ENCODE measurements at regions not wholly inside any gene's neighbourhood (a gene's known extent, or its start where the extent isn't known, plus 50 kb on each side); places are given as distances from the start of the nearest gene placed in this dataset.

DNA sequence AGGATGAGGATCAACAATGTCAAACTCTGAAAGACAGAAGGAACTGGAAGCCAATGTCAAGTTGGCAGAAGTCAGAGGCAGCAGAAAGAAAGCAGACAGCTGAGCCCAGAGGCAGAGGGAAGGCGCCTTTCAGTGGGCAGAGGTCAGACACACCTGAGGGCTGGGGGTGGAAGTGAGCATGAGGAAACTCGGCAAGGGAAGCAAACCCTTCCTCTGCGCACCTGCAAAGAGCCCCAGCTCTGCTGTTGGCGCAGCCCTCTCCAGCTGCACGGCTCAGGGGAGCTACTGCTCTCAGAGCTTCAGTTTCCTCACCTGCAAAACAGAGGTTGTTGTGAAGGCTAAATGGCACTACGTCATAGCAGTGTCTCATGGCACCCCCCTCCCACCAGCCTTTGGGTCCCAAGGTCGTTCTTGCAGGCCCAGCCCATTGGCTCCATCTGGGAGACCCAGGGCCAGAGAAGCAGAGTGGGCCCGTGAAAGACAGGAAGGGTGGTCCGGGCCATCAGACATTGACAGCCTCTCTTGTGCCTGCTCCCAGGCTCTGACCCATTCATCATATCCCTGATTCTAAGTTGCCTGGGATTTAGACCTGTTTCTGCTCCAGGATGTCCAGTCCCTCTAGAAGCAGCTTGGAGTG, 53.3 kb upstream of the SLC6A11 start:
- Histone ChIP-seq H3K4me1 (ENCODE audit: control insufficient read depth, low read depth, low read length) (peaks cover 7% of the 10 kb centered on the region), H3K4me3 (ENCODE audit: low read length) (no peak overlapping the region)

DNA sequence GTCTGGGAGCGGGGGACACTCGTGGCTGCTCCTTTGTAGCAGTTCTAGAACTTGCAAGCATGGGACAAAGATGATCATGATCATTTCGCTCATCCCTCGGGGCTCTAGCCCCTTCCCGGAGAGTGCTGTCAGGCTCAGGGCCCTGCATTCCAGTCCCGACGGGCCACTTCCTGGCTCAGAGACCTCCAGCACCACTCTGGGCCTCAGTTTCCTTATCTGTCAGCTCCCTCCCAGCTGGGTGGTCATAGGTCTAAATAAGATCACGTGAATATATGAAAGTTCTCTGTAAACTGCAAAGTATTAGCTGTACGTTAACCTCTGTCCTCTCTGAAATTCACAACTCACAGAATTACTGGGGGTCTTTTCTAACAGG, 52.8 kb upstream of the SLC6A11 start:
- Histone ChIP-seq H3K4me3 (ENCODE audit: low read length) (no peak overlapping the region), H3K36me3 (ENCODE audit: control insufficient read depth, low read depth, low read length) (no peaks in the 10 kb centered on the region), H3K9ac (ENCODE audit: low read length) (no peak overlapping the region), H3K27me3 (ENCODE audit: control insufficient read depth, insufficient read depth, low read length) (no peaks in the 10 kb centered on the region), H3K9me3 (ENCODE audit: control insufficient read depth, low read depth, low read length) (no peaks in the 10 kb centered on the region), H3K4me1 (ENCODE audit: control insufficient read depth, low read depth, low read length) (peaks cover 7% of the 10 kb centered on the region), H3K27ac (ENCODE audit: low read length) (no peak overlapping the region)

More for the DNA sequence above, 53.3 kb upstream of the SLC6A11 start:
- no peaks in the 10 kb centered on the region for H3K9me3 ChIP-seq (ENCODE audit: control insufficient read depth, low read depth, low read length)
- H3K27me3 ChIP-seq (ENCODE audit: control insufficient read depth, insufficient read depth, low read length) = no peaks in the 10 kb centered on the region
- no peaks in the 10 kb centered on the region for H3K36me3 ChIP-seq (ENCODE audit: control insufficient read depth, low read depth, low read length)
- no peak overlapping the region for H3K9ac ChIP-seq (ENCODE audit: low read length)
- no peak overlapping the region for H3K27ac ChIP-seq (ENCODE audit: low read length)

DNA sequence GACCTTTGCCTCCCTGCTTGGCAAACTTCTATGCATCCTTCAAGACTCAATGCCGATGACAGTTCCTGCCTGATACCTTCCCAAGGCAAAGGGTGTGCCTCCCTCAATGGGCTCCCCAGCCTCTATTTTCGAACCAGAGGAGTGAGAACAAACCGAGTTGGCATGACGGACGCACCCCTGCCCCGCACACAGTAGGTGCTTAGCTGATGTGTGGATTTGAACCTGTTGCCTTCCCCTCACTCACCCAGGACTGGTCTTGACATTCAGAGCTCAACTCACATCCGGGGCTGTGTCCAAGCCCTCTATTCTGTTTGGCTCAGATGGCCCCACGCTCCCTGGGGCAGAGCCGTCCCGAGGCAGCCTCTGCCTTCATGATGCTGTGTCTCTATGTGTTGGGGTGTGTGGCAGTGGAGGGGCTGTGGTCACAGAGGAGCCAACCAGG, 52.2 kb upstream of the SLC6A11 start:
- Histone ChIP-seq H3K36me3 (ENCODE audit: control insufficient read depth, low read depth, low read length) (no peaks in the 10 kb centered on the region), H3K9me3 (ENCODE audit: control insufficient read depth, low read depth, low read length) (no peaks in the 10 kb centered on the region), H3K27me3 (ENCODE audit: control insufficient read depth, insufficient read depth, low read length) (no peaks in the 10 kb centered on the region), H3K4me1 (ENCODE audit: control insufficient read depth, low read depth, low read length) (peaks cover 7% of the 10 kb centered on the region), H3K27ac (ENCODE audit: low read length) (no peak overlapping the region), H3K4me3 (ENCODE audit: low read length) (no peak overlapping the region), H3K9ac (ENCODE audit: low read length) (no peak overlapping the region)

DNA sequence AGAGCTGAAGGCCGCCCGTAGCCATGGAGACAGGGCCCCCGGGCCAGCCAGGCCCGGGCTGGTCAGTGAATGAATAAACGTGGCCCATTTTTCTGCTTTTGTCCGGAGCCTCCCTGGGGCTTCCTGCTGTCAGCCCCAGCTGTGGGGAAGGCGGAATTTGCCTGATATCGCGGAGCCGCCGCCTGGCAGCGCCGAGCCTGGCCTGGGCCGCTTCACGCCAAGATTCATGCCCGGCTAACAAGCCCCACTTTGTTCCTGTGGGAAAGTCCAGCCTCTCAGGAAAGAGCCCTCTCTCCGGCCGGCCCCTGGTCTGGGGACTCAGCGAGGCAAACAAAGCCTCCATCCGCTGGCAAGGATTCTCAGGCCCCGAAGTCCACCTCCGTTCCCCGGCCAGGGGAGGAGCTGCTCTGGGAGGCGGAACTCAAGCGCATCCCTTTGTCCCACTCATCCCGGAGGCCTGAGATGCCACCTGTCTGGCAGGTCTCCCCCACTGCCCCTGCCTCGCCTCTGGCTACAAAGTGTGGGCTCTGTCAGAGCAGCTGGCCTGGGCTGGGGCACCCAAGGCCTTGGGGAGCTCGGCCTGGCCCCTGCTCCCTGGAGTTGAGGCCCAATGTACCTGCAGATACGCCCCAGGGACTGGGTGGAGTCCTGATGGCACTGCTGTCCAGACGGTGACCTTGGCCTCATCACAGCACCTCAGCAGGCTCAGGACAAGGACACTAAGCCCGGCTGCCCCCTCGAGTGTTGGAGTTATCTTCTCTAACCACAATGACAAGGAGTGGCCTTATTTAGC, 51.6 kb upstream of the SLC6A11 start:
- H3K9ac ChIP-seq (ENCODE audit: low read length) = no peak overlapping the region
- H3K4me1 ChIP-seq (ENCODE audit: control insufficient read depth, low read depth, low read length) = peaks cover 7% of the 10 kb centered on the region
- no peaks in the 10 kb centered on the region for H3K36me3 ChIP-seq (ENCODE audit: control insufficient read depth, low read depth, low read length)
- H3K4me3 ChIP-seq (ENCODE audit: low read length) = no peak overlapping the region
- H3K27ac ChIP-seq (ENCODE audit: low read length) = no peak overlapping the region
- H3K9me3 ChIP-seq (ENCODE audit: control insufficient read depth, low read depth, low read length) = no peaks in the 10 kb centered on the region
- no peaks in the 10 kb centered on the region for H3K27me3 ChIP-seq (ENCODE audit: control insufficient read depth, insufficient read depth, low read length)

DNA sequence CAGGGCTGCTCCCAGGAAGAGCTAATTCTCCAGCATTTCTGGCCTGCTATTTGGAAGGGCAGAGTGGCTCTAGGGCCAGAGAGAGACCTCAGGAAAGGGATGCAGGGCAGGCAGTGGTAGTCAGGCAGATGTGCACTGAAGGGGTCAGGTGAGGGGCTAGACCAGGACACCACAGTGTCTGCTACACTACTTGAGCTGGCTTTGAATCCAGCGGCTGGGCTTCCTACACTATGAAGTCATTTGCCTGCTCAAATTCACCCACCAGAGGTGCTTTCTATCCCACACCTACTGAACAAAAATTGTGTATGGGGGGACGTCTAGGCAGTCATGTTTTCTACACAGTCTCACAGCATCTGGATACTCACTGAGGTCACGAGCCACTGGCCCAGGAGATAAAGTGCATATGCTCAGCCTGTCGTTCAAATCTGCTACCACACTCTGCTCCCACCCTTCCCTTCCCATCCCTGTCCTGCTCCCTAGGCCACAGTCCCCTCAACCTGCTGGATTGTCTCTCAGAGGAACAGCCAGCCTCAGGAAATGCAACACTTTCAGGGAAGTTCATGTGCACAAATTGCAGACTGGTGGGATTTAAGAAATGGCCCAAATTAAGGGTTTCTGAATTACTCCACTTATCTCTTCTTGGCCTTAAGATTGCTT, 49.9 kb upstream of the SLC6A11 start:
- Histone ChIP-seq H3K9me3 (ENCODE audit: control insufficient read depth, low read depth, low read length) (no peaks in the 10 kb centered on the region), H3K4me1 (ENCODE audit: control insufficient read depth, low read depth, low read length) (peaks cover 6% of the 10 kb centered on the region), H3K27ac (ENCODE audit: low read length) (no peak overlapping the region), H3K4me3 (ENCODE audit: low read length) (no peak overlapping the region), H3K9ac (ENCODE audit: low read length) (no peak overlapping the region), H3K27me3 (ENCODE audit: control insufficient read depth, insufficient read depth, low read length) (no peaks in the 10 kb centered on the region), H3K36me3 (ENCODE audit: control insufficient read depth, low read depth, low read length) (no peaks in the 10 kb centered on the region)
